Colonic mucosa (tissue), 4 donors: ENCODE measurements at regions not wholly inside any gene's neighbourhood (a gene's known extent, or its start where the extent isn't known, plus 50 kb on each side); places are given as distances from the start of the nearest gene placed in this dataset.

Source experiments
- DNase-seq: peaks from one replicate; pipeline ENCODE4 v3.0.0-alpha.2; 2020
- H3K27ac ChIP-seq: fragments of 200-600 bp; one replicate; pipeline ENCODE4 v1.8.0; 2021
- H3K27me3 ChIP-seq: fragments of 200-600 bp; one replicate; pipeline ENCODE4 v1.8.0; 2021
- H3K36me3 ChIP-seq: fragments of 200-600 bp; one replicate; pipeline ENCODE4 v1.8.0; 2021
- H3K4me1 ChIP-seq: fragments of 200-600 bp; one replicate; pipeline ENCODE4 v1.8.0; 2021; ENCODE audit warnings: mild to moderate bottlenecking
- H3K4me3 ChIP-seq: fragments of 200-600 bp; one replicate; pipeline ENCODE4 v1.8.0; 2021
- H3K9ac ChIP-seq, 2 donors: one replicate each; pipeline ENCODE4 v1.7.0; 2013; ENCODE audit warnings: control low read depth in 2 of 2, low read depth in 2 of 2, low read length in 2 of 2
- H3K9me3 ChIP-seq: fragments of 200-600 bp; one replicate; pipeline ENCODE4 v1.8.0; 2021
- CTCF ChIP-seq: fragments of 200-600 bp; IDR thresholded peaks from one replicate; pipeline ENCODE4 v1.8.0; 2022; ENCODE audit warnings: antibody characterized with exemption, mild to moderate bottlenecking
- intact Hi-C: fragments of 100-400 bp; cut with DNase I; formaldehyde crosslinking; loops from one replicate; pipeline ENCODE4 v1.14.1; 2022
- donor health status: healthy.
- donor health status: DM: no; HTN: no; CAD: no.
- donor health status: DM: no; HTN: no; CAD: no.

DNA sequence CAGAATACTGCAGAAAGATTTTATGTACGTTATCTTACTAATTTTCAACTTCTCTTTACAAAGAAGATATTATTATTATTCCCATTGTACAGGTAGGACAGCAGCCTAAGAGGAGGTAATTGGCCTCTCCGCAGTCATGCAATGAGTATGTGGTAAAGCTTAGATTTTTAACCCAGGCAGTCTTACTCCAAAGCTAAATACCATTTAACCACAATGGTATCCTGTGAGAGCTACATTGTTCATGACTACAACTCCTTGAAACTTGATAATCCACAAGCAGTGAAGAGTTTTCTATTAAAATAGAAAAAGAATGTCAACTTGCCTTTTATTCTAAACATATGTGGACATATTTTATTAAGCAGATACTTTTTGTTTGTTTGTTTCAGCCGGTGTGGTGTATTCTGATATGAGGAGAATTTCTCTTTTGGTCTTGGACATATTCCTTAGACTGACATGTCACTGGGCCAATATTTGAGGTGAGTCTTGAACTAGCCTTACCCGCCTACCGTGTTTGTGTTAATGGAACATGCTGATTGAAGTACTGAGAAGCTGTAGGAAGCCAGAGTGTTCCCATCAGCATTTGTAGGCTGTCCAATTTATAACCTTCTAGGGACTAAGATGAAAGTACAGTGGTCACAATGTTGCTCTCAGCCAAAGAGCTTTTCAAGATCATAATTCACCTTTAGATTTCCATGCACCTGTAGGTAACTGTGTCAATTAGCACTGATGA, 293.9 kb upstream of the DCC start:
- H3K27ac ChIP-seq: no peak overlapping the region
- no peak for TF ChIP-seq CTCF
- no peaks in the 10 kb centered on the region for H3K36me3 ChIP-seq
- no peak for DNase-seq
- H3K9ac ChIP-seq: no peak overlapping the region
- intact Hi-C loops: no loop called here
- H3K4me3 ChIP-seq: no peak overlapping the region
- H3K9me3 ChIP-seq: no peaks in the 10 kb centered on the region
- H3K4me1 ChIP-seq: no peaks in the 10 kb centered on the region
- H3K27me3 ChIP-seq: no peaks in the 10 kb centered on the region

- no peak overlapping the region for H3K27ac ChIP-seq
- intact Hi-C loops: no loop called here
- H3K36me3 ChIP-seq: no peaks in the 10 kb centered on the region
- H3K9ac ChIP-seq: no peak overlapping the region
- no peak for TF ChIP-seq CTCF
- no peak for DNase-seq
- no peaks in the 10 kb centered on the region for H3K9me3 ChIP-seq
- no peak overlapping the region for H3K4me3 ChIP-seq
- no peaks in the 10 kb centered on the region for H3K4me1 ChIP-seq
- no peaks in the 10 kb centered on the region for H3K27me3 ChIP-seq
Measured at GRCh38 chr18:52046842-52047241, 293.2 kb upstream of the DCC start.

GRCh38 chr18:52054324-52054723, 285.7 kb upstream of the DCC start:
- H3K4me1 ChIP-seq: no peaks in the 10 kb centered on the region
- no peak overlapping the region for H3K4me3 ChIP-seq
- no peaks in the 10 kb centered on the region for H3K27me3 ChIP-seq
- TF ChIP-seq CTCF: no peak
- no peaks in the 10 kb centered on the region for H3K36me3 ChIP-seq
- H3K9me3 ChIP-seq: no peaks in the 10 kb centered on the region
- DNase-seq: no peak
- intact Hi-C loops: no loop called here
- no peak overlapping the region for H3K9ac ChIP-seq
- no peak overlapping the region for H3K27ac ChIP-seq

DNA sequence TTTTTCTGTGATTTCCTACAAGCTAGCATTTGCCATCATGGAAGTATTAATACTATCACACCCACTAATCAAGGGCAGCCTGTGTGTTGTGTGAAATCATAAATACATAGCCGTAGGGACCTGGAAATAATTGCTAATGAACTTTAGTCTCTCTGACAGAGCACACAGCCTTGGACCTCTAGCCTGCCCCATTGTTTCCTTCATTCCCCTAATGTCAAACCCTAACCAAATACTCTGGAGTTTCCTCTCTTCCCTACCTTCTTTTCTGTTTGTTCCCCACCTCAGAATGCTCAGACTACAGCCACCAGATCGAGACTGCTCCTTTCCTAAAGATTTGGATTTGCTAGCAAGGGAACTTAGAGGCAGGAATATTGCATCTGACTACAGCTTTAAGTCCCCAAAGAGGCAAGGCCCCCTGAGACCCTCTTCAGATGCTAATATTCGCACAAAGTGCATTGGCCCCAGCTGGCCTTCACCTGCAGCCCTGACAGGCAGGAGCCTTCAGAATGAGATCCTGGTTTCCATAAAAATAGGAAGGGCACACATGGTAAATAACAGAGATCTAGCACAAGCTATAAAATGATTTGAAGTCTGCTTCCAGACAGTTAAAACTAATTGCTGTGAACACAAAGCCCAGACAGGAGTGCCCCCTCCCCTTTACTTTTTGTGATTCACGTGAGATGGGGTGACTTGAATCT, 279.2 kb upstream of the DCC start:
- no peak for TF ChIP-seq CTCF
- DNase-seq: no peak
- Histone ChIP-seq H3K4me1 (no peaks in the 10 kb centered on the region), H3K9ac (no peak overlapping the region), H3K4me3 (no peak overlapping the region), H3K36me3 (no peaks in the 10 kb centered on the region), H3K27me3 (no peaks in the 10 kb centered on the region), H3K27ac (no peak overlapping the region), H3K9me3 (no peaks in the 10 kb centered on the region)
- intact Hi-C loops: no loop called here

- TF ChIP-seq CTCF: no peak
- intact Hi-C loops: no loop called here
- no peak overlapping the region for H3K9ac ChIP-seq
- H3K4me1 ChIP-seq: no peaks in the 10 kb centered on the region
- H3K27ac ChIP-seq: no peak overlapping the region
- no peak for DNase-seq
- H3K36me3 ChIP-seq: no peaks in the 10 kb centered on the region
- H3K27me3 ChIP-seq: no peaks in the 10 kb centered on the region
- H3K4me3 ChIP-seq: no peak overlapping the region
- no peaks in the 10 kb centered on the region for H3K9me3 ChIP-seq
Measured at GRCh38 chr18:52063923-52064322, 276.1 kb upstream of the DCC start.
